ENCODE measurements at regions not wholly inside any gene's neighbourhood (a gene's known extent, or its start where the extent isn't known, plus 50 kb on each side); places are given as distances from the start of the nearest gene placed in this dataset.
"Not testable (repeated sequence)": the region's sequence is repeated elsewhere in the genome, so short reads cannot be mapped to it uniquely, and the experiment has no call there.

GRCh38 chr12:3367750-3368444 lies 123.1 kb upstream of the PRMT8 start:
- DNase-seq = no peak

DNA sequence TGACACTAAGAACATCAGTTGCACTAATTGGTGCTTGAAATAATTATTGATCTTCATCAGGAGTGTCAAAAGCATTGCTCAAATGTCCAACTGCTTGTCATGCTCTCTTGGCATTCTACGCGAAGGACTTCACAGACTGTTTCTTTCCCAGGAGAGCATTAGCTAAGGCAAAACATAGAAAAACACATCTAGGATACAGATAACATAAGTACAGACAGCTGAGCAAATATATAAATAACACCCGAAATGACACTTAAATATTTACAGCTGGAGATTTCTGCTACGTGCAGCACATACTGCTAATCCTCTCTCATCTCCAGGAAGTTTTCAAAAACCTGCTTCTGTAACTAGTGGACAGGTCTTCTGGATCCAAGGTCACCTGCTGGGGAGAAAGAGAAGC lies 120.0 kb upstream of the PRMT8 start:
- no peak for DNase-seq

DNA sequence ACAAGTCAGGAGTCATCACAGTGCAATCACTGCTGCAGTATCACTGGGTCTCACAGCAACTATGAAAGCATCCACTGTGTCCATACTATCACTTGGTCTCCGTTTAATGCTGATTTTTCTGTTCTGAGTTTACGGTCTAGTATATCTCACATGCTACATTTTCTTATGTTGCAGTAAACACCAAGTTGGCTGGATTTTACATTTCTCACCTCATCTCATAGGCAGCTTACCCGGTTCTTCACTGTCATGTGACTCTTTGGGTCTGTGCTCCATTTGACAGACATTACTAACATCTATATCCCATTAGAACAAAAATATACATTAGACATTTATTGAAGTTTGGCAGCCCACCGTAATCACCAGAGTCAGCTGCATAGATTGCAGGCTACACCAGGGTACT lies 115.7 kb upstream of the PRMT8 start:
- DNase-seq = no peak

DNA sequence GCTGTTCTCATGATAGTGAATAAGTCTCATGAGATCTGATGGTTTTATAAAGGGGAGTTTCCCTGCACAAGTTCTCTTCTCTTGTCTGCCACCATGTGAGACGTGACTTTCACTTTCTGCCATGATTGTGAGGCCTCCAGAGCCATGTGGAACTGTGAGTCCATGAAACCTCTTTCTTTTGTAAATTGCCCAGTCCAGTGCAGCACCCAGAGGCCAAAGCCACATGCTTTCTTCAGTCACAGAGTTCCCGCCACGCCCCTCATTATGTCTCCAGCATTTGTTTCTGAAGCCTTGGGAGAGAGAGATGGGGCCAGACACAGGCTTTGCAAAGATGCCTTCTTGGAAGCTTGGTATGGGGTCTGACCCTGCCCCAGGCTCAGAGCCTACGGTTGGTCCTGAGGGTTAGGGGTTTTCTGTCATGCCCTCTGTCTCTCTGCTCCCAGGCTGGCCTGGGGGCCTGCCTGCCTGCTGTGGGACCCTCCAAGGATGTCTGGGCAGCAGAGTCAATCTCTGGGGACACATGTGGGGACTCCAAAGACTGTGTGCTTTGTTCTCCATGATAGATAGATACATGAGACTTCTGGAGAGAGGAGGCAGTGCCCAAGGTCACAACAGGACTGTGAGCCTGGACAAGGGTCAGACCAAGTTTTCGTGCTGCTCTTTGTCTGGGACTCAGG lies 114.1 kb upstream of the PRMT8 start:
- DNase-seq = no peak

- no peak for DNase-seq
These were observed 112.3 kb upstream of the PRMT8 start for GRCh38 chr12:3378655-3379054.

GRCh38 chr12:3379079-3379478 lies 111.9 kb upstream of the PRMT8 start:
- no peak for DNase-seq

DNA sequence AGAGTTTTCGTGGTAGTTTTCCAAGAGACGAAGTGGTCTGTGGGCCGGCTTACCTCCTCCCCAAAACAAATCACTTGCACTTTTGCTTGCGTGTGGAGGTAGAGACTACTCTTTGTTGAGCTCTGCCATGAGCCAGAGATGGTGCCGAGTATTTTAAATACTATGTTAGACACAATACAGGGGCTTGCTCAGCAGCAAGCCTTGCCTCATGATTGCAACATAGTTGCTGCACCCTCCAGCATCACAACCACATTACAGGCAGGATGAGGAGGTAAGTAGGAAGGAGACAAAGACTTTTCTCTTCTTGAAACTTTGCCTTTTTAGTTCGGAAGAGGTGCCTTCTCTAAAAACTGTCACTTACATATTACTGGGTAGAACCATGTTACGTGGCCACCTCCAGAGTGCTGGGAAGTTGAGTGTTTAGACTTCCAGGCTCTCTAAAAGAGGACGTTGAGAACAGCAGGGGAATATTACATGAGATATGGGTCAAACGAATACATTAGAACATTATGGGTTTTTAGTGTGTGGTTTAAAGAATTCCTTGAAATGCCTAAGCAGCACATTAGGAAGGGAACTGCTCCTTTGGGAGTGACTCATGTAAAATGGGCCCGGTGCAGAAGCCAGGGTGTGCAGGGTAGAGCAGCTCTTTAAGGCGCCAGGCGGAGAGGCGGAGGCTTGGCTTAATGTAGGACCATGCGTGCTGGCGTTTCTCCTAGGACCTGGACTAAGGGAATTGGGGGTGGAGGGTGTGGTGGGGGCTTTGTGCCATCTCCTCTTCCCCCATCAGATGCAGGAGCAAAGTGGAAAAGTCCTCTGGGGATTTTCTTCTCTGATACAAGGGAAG lies 110.6 kb upstream of the PRMT8 start:
- DNase-seq = no peak

DNA sequence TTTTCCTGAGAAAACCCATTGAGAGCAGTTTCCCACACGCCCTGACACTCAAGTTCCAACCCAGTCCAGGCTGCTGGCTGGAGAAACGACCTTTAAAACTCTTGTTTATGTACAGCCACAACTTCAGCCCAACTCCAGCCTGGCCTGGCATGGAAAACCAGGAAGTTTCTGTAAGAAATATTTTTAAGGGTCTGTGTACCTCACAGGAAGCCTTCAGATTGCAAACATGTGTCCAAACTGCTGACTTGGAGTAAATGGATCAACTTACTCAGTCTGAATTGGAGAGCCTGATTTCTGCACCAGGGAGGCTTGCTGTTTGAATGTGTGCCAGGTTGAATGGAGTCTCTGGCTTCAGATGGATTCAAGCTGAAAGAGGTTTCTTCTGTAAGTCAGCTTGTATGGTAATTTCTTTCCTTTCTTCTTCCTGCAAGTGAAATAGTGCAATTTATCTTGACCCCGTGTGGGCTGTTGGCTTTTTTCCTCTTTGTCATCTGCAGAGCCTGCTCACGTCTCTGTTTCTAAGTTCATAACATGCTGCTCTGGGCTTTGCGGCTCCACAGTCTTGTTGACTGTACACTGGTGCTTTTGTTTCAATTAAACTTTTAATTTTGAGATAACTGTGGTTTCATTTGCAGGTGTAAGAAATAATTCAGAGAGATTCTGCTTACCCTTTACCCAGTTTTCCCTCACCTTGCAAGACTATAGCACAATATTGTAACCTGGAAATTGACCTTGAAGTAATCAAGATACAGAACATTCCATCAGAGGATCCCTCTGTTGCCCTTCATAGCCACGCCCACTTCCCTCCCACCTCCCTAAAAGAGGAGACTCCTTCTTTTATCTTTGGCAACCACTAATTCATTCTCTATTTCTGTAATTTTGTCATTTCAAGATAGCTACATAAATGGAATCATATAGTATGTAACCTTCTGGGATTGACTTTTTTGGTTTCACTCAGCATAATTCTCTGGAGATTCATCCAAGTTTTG lies 109.7 kb upstream of the PRMT8 start:
- no peak for DNase-seq

GRCh38 chr12:3389986-3390385 lies 101.0 kb upstream of the PRMT8 start:
- DNase-seq = no peak

DNA sequence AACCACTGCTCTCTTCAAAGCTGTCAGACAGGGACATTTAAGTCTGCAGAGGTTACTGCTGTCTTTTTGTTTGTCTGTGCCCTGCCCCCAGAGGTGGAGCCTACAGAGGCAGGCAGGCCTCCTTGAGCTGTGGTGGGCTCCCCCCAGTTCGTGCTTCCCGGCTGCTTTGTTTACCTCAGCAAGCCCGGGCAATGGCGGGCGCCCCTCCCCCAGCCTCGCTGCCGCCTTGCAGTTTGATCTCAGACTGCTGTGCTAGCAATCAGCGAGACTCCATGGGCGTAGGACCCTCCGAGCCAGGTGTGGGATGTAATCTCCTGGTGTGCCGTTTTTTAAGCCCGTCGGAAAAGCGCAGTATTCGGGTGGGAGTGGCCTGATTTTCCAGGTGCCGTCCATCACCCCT lies 93.4 kb upstream of the PRMT8 start:
- DNase-seq = not testable (repeated sequence)

DNA sequence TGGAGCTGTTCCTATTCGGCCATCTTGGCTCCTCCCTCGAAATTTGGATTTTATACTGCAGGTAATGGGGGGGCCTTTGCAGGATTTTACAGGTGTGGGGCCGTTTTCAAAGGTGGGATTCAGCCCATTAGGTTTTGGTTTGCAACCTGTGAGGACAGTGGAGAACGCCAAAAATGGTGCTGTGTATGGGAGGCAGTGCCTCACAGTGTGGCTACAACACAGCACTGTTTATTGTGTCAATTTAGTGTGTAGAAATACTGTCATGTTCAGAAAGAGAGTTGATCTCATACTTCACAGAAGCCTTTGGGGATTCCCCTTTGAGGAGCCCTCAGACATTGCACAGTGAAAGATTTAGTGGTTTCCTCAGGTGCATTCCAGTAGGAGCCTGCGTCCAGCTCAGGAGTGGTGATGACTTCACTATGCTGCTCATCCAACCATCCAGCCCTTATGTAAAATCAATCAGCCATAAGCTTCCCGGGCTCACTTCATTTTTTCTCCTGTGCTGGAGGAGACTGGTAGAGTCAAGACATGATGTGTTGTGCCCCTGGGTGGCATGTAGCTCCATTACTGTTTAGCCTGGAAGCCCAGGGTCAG lies 92.7 kb upstream of the PRMT8 start:
- DNase-seq = no peak

DNA sequence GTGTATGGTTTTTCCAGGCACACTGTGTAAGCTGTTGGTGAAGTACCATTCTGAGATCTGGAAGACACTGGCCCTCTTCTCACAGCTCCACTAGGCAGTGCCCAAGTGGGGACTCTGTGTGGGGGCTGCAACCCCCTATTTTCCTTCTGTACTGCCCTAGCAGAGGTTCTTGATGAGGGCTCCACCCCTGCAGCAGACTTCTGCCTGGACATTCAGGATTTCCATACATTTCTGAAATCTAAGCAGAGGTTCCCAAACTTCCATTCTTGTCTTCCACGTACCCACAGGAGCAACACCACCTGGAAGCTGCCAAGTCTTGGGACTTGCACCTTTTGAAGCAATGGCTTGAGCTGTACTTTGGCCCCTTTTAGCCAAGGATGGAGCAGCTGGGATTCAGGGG lies 85.2 kb upstream of the PRMT8 start:
- no peak for DNase-seq

DNA sequence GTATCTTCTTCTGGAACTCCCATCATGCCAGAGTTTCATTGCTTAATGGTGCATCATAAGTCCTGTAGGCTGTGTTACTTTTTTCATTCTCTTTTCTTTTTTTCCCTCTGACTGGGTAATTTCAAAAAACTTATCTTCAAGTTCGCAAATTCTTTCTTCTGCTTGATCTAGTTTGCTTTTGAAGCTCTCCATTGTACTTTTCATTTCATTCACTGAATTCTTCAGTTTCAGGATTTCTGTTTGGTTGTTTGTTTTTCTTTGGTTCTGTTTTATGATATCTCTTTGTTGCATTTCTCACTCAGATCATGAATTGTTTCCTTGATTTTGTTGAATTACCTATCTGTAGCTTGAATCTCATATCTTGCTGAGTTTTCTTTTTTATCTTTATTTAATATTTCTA lies 83.3 kb upstream of the PRMT8 start:
- DNase-seq = no peak

DNA sequence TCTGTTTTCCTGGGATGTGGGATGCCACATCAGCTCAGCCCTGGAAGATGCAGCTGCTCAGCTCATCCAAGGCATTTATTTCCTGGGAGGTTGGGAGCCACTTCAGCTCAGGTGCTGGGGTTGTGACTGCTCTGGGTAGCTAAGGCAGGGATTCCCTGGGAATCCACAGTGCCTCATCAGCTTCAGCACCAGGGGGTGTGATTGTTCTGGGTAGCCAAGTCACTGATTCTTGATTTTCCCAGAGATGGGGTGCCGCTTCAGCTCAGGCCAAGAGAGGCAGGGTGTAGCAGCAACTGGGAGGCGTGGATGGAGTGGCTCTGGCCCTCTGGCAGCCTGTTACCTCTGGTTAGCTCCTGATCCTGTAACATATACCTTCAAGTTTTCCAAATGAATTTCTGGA lies 81.3 kb upstream of the PRMT8 start:
- DNase-seq = no peak

DNA sequence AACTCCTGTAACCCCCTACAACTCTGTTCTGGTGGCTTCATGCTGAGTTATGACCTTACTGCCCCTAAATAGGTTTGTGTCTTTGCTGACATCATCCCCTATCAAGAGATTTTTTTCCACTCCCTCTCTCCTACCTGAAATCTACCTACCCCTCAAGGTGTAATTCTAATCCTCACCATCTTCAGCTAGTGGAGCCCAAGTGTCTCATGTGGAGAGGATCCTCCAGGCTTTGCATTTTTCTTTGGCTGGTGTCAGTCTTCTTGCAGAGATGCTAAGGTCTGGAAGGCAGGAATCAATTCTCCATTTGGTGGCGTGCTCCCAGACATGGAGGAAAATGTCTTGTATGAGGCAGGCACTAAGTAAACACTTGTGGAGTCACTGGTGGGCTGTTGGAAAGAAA lies 74.8 kb upstream of the PRMT8 start:
- no peak for DNase-seq

DNA sequence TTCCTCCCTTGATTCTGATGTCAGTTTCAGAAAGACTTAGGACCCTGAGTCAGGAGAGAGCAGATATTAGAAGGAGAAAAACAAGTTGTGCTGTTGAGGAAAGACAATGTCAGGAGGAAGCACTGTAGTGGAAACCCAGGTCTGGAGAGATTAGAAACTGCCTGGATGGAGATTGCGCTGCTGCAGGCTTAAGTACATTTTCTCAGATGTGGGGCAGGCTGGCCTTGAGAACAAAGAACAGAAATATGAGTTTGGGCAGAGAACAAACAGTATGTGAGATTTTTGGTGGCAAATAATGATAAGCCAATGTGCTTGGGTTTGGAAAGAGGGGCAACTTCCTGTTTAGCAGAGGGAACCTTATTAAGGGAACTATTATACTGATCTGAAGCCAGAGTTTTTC lies 74.3 kb upstream of the PRMT8 start:
- DNase-seq = no peak

GRCh38 chr12:3417113-3417512 lies 73.9 kb upstream of the PRMT8 start:
- no peak for DNase-seq

DNA sequence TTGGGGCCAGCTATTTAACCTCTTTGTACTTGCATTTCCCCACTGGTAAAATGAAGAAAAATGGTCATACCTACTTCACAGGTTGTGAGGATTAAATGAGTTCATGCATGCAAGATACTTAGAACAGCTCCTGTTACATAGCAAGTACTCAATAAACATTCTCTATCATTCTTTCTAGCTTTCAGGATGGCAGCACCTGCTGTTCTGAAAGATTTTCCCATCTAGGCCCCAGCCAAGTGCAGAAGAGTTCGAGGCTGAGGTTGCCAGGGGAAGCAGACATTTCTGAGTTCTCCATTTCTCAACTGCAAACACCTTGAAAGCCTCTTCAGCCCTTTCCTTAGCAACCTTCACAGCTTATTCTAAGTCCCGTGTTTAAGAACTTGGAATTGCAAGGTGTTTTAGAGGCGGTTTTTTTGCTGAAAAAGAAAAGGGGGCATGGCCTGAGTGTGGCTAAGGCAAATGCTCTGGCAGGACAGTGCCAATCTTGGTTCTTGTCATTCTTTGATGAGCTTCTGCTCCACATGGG lies 73.0 kb upstream of the PRMT8 start:
- no peak for DNase-seq

DNA sequence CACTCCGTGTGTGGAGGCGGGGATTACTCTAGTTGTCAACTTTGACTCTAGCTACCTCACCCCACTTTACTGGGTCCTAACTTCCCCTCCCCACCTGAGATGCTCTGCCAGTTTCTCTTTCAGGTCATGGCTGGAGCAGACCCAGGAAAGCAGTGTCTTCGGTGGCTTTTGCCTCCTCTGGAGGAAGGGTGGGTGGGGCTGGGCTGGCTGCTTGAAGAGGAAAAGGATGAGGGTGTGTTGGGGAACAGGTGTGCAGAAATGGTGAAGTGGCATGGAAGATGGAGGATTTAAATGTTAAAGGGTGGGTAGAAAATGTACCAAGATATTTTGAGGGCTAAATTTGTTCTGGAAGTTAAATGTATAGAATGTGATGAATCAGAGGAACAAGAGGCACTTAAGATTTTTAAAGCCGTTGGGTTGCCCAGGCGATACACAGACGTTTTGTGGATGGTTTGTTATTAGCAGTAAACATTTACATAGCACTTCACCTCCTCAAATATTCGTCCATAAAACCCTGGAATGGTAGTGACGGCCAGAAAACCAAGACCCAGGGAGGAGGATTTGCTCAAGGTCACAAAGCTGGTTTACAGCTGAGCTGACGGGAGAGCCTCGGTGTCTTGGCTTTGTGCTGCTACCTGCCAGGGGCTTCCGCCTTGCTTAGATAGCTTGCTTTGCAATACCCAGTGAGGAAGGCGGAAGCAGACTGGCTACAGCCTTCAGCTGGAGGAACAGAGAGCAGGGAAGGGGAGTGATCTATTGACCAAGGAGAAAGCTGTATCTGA lies 72.2 kb upstream of the PRMT8 start:
- no peak for DNase-seq

DNA sequence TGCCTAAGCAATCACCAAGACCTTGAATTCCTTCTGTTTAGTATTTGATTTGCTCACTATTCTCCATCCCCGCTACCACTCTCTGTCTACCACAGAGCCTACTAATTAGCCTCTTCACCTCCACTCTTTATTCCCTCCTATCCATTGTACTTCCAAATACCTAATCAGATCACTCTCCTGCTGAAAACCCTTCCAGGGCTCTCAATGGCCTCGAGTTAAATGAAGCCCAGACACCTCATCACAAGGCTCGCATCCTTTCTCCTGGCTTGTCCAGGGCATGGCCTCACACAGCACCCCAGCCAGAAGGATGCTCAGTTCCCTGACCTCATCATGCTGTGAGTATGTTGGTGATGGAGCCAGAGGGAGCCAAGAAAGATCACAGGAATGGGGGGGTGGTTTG lies 71.4 kb upstream of the PRMT8 start:
- no peak for DNase-seq

- no peak for DNase-seq
These were observed 70.3 kb upstream of the PRMT8 start for GRCh38 chr12:3420693-3421092.
